WTC11 (cell line): ENCODE measurements at regions not wholly inside any gene's neighbourhood (a gene's known extent, or its start where the extent isn't known, plus 50 kb on each side); places are given as distances from the start of the nearest gene placed in this dataset.

ENCODE experiments used
- ATAC-seq: fragments of 200-7000 bp; cut with Tn5 transposase; 2 replicates; pipeline ENCODE4 v1.10.0; 2021; ENCODE audit warnings: mild to moderate bottlenecking, moderate library complexity
- CTCF ChIA-PET: fragments of 300-600 bp; sonication (Branson Sonifier 250); formaldehyde crosslinking; loops from one replicate; lab custom pipeline; 2021; ENCODE audit warnings: antibody characterized with exemption; lab: Charles Lee
- POLR2A ChIA-PET: fragments of 350-600 bp; sonication (Branson Sonifier 250); formaldehyde crosslinking; loops from one replicate; lab custom pipeline; 2021; ENCODE audit warnings: antibody characterized with exemption; lab: Charles Lee
- DNase-seq: peaks from one replicate; pipeline ENCODE4 v3.0.0; 2021; ENCODE audit warnings: low spot score
- H3K27ac Mint-ChIP-seq: 2 replicates; pipeline ENCODE4 v1.8.0; 2021; ENCODE audit warnings: mixed read lengths
- H3K27me3 Mint-ChIP-seq: 2 replicates; pipeline ENCODE4 v1.8.0; 2021; ENCODE audit warnings: low read depth, mild to moderate bottlenecking, moderate library complexity, mixed read lengths
- H3K36me3 Mint-ChIP-seq: 2 replicates; pipeline ENCODE4 v1.8.0; 2021; ENCODE audit warnings: mixed read lengths
- H3K4me1 Mint-ChIP-seq: 2 replicates; pipeline ENCODE4 v1.8.0; 2022; ENCODE audit warnings: mixed read lengths
- H3K4me3 Mint-ChIP-seq: 2 replicates; pipeline ENCODE4 v1.8.0; 2021; ENCODE audit warnings: mild to moderate bottlenecking, moderate library complexity, mixed read lengths
- H3K9me3 Mint-ChIP-seq: 2 replicates; pipeline ENCODE4 v1.8.0; 2021; ENCODE audit warnings: mixed read lengths
- CBFB ChIP-seq: sonication (generic); formaldehyde crosslinking; IDR thresholded peaks from 2 replicates; pipeline ENCODE4 v1.8.1; 2022; ENCODE audit warnings: mild to moderate bottlenecking, low read depth, missing genetic modification reagents
- ESRRA ChIP-seq: sonication (generic); formaldehyde crosslinking; IDR thresholded peaks from 2 replicates; pipeline ENCODE4 v1.8.1; 2022; ENCODE audit warnings: mild to moderate bottlenecking, missing genetic modification reagents, borderline replicate concordance
- FOXJ3 ChIP-seq: sonication (generic); formaldehyde crosslinking; IDR thresholded peaks from 2 replicates; pipeline ENCODE4 v1.9.0; 2021; ENCODE audit warnings: missing genetic modification reagents, mild to moderate bottlenecking, borderline replicate concordance
- FOXK1 ChIP-seq: sonication (generic); formaldehyde crosslinking; IDR thresholded peaks from 2 replicates; pipeline ENCODE4 v1.8.0; 2022; ENCODE audit warnings: mild to moderate bottlenecking, moderate library complexity, missing genetic modification reagents
- GABPB1 ChIP-seq: sonication (generic); formaldehyde crosslinking; IDR thresholded peaks from 2 replicates; pipeline ENCODE4 v1.8.1; 2023; ENCODE audit warnings: mild to moderate bottlenecking, missing genetic modification reagents
- MYBL2 ChIP-seq: sonication (generic); formaldehyde crosslinking; IDR thresholded peaks from 2 replicates; pipeline ENCODE4 v1.8.1; 2023; ENCODE audit warnings: mild to moderate bottlenecking, moderate library complexity, missing genetic modification reagents
- NFE2L1 ChIP-seq: sonication (generic); formaldehyde crosslinking; IDR thresholded peaks from 2 replicates; pipeline ENCODE4 v1.8.1; 2023; ENCODE audit warnings: missing genetic modification reagents
- NR1H2 ChIP-seq: sonication (generic); formaldehyde crosslinking; IDR thresholded peaks from 2 replicates; pipeline ENCODE4 v1.9.0; 2021; ENCODE audit warnings: mild to moderate bottlenecking, moderate library complexity, missing genetic modification reagents
- NR3C1 ChIP-seq: sonication (generic); formaldehyde crosslinking; conservative IDR thresholded peaks from 2 replicates; pipeline ENCODE4 v1.8.1; 2023; ENCODE audit warnings: low read depth, mild to moderate bottlenecking, missing genetic modification reagents
- SP1 ChIP-seq: sonication (generic); formaldehyde crosslinking; conservative IDR thresholded peaks from 2 replicates; pipeline ENCODE4 v1.8.1; 2022; ENCODE audit warnings: missing genetic modification reagents
- ZNF121 ChIP-seq: sonication (generic); formaldehyde crosslinking; IDR thresholded peaks from 2 replicates; pipeline ENCODE4 v1.8.0; 2023; ENCODE audit warnings: missing genetic modification reagents
- ZNF232 ChIP-seq: sonication (generic); formaldehyde crosslinking; IDR thresholded peaks from 2 replicates; pipeline ENCODE4 v1.8.0; 2022; ENCODE audit warnings: mild to moderate bottlenecking, missing genetic modification reagents
- TF ChIP-seq, protein P1 (sequence below): sonication (generic); formaldehyde crosslinking; IDR thresholded peaks from 2 replicates; pipeline ENCODE4 v1.8.1; 2023; ENCODE audit warnings: mild to moderate bottlenecking, missing genetic modification reagents
- TF ChIP-seq, protein P2 (sequence below): fragments of 250-450 bp; sonication (Bioruptor Pico); IDR thresholded peaks from 2 replicates; pipeline ENCODE4 v1.9.0; 2021; ENCODE audit warnings: mild to moderate bottlenecking, borderline replicate concordance
- TF ChIP-seq, protein P3 (sequence below): sonication (generic); formaldehyde crosslinking; IDR thresholded peaks from 2 replicates; pipeline ENCODE4 v1.8.0; 2023; ENCODE audit warnings: mild to moderate bottlenecking, missing genetic modification reagents
- TF ChIP-seq, protein P4 (sequence below): sonication (generic); formaldehyde crosslinking; IDR thresholded peaks from 2 replicates; pipeline ENCODE4 v1.8.0; 2022; ENCODE audit warnings: mild to moderate bottlenecking, missing genetic modification reagents
- TF ChIP-seq, protein P5 (sequence below): fragments of 250-450 bp; sonication (Bioruptor Pico); IDR thresholded peaks from 2 replicates; pipeline ENCODE4 v1.9.0; 2021; ENCODE audit warnings: moderate library complexity, mild to moderate bottlenecking, inconsistent platforms, borderline replicate concordance
- TF ChIP-seq, protein P6 (sequence below): sonication (generic); formaldehyde crosslinking; IDR thresholded peaks from 2 replicates; pipeline ENCODE4 v1.8.0; 2022; ENCODE audit warnings: mild to moderate bottlenecking, missing genetic modification reagents

DNA sequence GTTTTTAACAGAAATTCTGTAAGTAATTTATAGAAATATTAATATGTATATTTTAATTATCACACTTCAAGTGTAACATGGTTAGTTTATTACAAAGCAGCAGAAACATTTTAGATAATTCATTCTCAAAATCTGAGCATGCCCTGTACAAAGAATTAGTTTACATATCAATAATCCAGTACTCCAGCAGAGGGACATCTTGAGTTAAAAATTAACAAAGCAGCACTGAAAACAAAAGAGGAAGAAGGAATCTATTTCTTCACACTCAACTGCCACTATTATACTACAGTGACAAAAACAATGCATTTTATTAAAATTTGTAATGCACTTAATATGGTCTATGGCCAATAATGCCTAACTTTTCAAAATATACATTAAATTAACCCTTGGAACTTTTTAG is 179.1 kb upstream of the KLHL4 start (continued):
- TF ChIP-seq, protein P1, sequence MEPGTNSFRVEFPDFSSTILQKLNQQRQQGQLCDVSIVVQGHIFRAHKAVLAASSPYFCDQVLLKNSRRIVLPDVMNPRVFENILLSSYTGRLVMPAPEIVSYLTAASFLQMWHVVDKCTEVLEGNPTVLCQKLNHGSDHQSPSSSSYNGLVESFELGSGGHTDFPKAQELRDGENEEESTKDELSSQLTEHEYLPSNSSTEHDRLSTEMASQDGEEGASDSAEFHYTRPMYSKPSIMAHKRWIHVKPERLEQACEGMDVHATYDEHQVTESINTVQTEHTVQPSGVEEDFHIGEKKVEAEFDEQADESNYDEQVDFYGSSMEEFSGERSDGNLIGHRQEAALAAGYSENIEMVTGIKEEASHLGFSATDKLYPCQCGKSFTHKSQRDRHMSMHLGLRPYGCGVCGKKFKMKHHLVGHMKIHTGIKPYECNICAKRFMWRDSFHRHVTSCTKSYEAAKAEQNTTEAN, result no peak

DNA sequence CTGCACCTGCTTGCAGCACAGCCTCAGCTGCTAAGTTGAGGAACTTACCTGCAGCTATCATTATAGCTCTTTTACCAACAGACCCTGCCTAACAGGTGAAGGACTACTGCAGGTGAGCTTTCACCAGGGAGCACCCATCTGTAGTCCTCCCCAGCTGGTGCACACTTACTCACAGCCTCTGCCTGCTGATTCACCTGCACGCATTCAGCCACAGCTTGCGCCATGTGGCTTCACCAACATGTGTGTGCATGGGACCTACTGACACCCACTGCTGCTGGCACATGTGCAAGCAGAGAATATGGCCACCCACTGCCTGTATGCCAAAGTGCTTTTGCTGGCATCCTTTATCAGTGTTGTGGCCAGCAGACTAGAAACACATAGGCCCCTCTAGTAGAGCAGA is 146.7 kb upstream of the KLHL4 start:
- H3K27ac Mint-ChIP-seq, result no peak overlapping the region
- ChIA-PET CTCF (no interaction called here), POLR2A (no interaction called here)

More for the DNA sequence above, 146.7 kb upstream of the KLHL4 start:
- ATAC-seq (no peak), DNase-seq (no peak)
- H3K36me3 Mint-ChIP-seq, result no peaks in the 10 kb centered on the region
- H3K4me1 Mint-ChIP-seq, result no peaks in the 10 kb centered on the region
- H3K27me3 Mint-ChIP-seq, result no peaks in the 10 kb centered on the region
- H3K9me3 Mint-ChIP-seq, result no peaks in the 10 kb centered on the region
- TF ChIP-seq FOXJ3 (no peak), NR1H2 (CRISPR knock-in tag) (no peak), ESRRA (CRISPR knock-in tag) (no peak), ZNF232 (CRISPR knock-in tag) (no peak), SP1 (CRISPR knock-in tag) (no peak), FOXK1 (CRISPR knock-in tag) (no peak), ZNF121 (CRISPR knock-in tag) (no peak), MYBL2 (no peak), NFE2L1 (CRISPR knock-in tag) (no peak), NR3C1 (no peak), CBFB (CRISPR knock-in tag) (no peak), GABPB1 (CRISPR knock-in tag) (no peak)
- TF ChIP-seq, protein P2, sequence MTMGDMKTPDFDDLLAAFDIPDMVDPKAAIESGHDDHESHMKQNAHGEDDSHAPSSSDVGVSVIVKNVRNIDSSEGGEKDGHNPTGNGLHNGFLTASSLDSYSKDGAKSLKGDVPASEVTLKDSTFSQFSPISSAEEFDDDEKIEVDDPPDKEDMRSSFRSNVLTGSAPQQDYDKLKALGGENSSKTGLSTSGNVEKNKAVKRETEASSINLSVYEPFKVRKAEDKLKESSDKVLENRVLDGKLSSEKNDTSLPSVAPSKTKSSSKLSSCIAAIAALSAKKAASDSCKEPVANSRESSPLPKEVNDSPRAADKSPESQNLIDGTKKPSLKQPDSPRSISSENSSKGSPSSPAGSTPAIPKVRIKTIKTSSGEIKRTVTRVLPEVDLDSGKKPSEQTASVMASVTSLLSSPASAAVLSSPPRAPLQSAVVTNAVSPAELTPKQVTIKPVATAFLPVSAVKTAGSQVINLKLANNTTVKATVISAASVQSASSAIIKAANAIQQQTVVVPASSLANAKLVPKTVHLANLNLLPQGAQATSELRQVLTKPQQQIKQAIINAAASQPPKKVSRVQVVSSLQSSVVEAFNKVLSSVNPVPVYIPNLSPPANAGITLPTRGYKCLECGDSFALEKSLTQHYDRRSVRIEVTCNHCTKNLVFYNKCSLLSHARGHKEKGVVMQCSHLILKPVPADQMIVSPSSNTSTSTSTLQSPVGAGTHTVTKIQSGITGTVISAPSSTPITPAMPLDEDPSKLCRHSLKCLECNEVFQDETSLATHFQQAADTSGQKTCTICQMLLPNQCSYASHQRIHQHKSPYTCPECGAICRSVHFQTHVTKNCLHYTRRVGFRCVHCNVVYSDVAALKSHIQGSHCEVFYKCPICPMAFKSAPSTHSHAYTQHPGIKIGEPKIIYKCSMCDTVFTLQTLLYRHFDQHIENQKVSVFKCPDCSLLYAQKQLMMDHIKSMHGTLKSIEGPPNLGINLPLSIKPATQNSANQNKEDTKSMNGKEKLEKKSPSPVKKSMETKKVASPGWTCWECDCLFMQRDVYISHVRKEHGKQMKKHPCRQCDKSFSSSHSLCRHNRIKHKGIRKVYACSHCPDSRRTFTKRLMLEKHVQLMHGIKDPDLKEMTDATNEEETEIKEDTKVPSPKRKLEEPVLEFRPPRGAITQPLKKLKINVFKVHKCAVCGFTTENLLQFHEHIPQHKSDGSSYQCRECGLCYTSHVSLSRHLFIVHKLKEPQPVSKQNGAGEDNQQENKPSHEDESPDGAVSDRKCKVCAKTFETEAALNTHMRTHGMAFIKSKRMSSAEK (CRISPR knock-in tag), result no peak
- TF ChIP-seq, protein P3, sequence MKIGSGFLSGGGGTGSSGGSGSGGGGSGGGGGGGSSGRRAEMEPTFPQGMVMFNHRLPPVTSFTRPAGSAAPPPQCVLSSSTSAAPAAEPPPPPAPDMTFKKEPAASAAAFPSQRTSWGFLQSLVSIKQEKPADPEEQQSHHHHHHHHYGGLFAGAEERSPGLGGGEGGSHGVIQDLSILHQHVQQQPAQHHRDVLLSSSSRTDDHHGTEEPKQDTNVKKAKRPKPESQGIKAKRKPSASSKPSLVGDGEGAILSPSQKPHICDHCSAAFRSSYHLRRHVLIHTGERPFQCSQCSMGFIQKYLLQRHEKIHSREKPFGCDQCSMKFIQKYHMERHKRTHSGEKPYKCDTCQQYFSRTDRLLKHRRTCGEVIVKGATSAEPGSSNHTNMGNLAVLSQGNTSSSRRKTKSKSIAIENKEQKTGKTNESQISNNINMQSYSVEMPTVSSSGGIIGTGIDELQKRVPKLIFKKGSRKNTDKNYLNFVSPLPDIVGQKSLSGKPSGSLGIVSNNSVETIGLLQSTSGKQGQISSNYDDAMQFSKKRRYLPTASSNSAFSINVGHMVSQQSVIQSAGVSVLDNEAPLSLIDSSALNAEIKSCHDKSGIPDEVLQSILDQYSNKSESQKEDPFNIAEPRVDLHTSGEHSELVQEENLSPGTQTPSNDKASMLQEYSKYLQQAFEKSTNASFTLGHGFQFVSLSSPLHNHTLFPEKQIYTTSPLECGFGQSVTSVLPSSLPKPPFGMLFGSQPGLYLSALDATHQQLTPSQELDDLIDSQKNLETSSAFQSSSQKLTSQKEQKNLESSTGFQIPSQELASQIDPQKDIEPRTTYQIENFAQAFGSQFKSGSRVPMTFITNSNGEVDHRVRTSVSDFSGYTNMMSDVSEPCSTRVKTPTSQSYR, result no peak
- TF ChIP-seq, protein P4, sequence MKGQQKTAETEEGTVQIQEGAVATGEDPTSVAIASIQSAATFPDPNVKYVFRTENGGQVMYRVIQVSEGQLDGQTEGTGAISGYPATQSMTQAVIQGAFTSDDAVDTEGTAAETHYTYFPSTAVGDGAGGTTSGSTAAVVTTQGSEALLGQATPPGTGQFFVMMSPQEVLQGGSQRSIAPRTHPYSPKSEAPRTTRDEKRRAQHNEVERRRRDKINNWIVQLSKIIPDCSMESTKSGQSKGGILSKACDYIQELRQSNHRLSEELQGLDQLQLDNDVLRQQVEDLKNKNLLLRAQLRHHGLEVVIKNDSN (CRISPR knock-in tag), result no peak
- TF ChIP-seq, protein P5, sequence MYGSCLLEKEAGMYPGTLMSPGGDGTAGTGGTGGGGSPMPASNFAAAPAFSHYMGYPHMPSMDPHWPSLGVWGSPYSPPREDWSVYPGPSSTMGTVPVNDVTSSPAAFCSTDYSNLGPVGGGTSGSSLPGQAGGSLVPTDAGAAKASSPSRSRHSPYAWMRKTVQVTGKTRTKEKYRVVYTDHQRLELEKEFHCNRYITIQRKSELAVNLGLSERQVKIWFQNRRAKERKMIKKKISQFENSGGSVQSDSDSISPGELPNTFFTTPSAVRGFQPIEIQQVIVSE, result no peak
- TF ChIP-seq, protein P6, sequence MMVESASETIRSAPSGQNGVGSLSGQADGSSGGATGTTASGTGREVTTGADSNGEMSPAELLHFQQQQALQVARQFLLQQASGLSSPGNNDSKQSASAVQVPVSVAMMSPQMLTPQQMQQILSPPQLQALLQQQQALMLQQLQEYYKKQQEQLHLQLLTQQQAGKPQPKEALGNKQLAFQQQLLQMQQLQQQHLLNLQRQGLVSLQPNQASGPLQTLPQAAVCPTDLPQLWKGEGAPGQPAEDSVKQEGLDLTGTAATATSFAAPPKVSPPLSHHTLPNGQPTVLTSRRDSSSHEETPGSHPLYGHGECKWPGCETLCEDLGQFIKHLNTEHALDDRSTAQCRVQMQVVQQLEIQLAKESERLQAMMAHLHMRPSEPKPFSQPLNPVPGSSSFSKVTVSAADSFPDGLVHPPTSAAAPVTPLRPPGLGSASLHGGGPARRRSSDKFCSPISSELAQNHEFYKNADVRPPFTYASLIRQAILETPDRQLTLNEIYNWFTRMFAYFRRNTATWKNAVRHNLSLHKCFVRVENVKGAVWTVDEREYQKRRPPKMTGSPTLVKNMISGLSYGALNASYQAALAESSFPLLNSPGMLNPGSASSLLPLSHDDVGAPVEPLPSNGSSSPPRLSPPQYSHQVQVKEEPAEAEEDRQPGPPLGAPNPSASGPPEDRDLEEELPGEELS (CRISPR knock-in tag), result no peak
- no peak overlapping the region for H3K4me3 Mint-ChIP-seq
